Central memory CD8-positive, alpha-beta T cell (primary cell): ENCODE measurements at regions not wholly inside any gene's neighbourhood (a gene's known extent, or its start where the extent isn't known, plus 50 kb on each side); places are given as distances from the start of the nearest gene placed in this dataset.
A peak's percentile ranks its signal among the peaks of the same experiment; 100 is the strongest.

Experiments
- ATAC-seq: fragments of 150-1000 bp; cut with Tn5 transposase; replicated peaks from 2 replicates; pipeline ENCODE4 v1.10.0; 2022; ENCODE audit warnings: mild to moderate bottlenecking, moderate FRiP score, moderate number of reproducible peaks; ENCODE audit not compliant: poor library complexity, severe bottlenecking; ENCODE audit errors: extremely low read depth
- DNase-seq, 2 donors: peaks; one replicate each; pipeline ENCODE4 v3.0.0; 2021; ENCODE audit warnings: low spot score in 2 of 2
- H3K27ac Mint-ChIP-seq: one replicate; pipeline ENCODE4 v1.8.0; 2022; ENCODE audit warnings: low read depth, mild to moderate bottlenecking, moderate library complexity, mixed read lengths
- H3K27me3 Mint-ChIP-seq: one replicate; pipeline ENCODE4 v1.8.0; 2022; ENCODE audit warnings: mixed read lengths
- H3K36me3 Mint-ChIP-seq: one replicate; pipeline ENCODE4 v1.8.0; 2022; ENCODE audit warnings: mild to moderate bottlenecking, moderate library complexity, mixed read lengths; ENCODE audit not compliant: insufficient read depth
- H3K4me1 Mint-ChIP-seq: one replicate; pipeline ENCODE4 v1.8.0; 2022; ENCODE audit warnings: mixed read lengths
- H3K4me3 Mint-ChIP-seq: one replicate; pipeline ENCODE4 v1.8.0; 2022; ENCODE audit warnings: mild to moderate bottlenecking, moderate library complexity, mixed read lengths
- H3K9me3 Mint-ChIP-seq: one replicate; pipeline ENCODE4 v1.8.0; 2022; ENCODE audit warnings: mixed read lengths

GRCh38 chr13:31903111-31903815 is 128.3 kb upstream of the FRY start:
- DNase-seq, result no peak
- no peak for ATAC-seq
- no peak overlapping the region for H3K4me3 Mint-ChIP-seq

GRCh38 chr13:31904941-31905824 is 126.4 kb upstream of the FRY start:
- Mint-ChIP-seq H3K9me3 (no peaks in the 10 kb centered on the region), H3K4me3 (no peak overlapping the region), H3K4me1 (no peaks in the 10 kb centered on the region), H3K27ac (no peak overlapping the region), H3K36me3 (no peaks in the 10 kb centered on the region), H3K27me3 (peaks cover 36% of the 10 kb centered on the region)
- DNase-seq (no peak), ATAC-seq (no peak)

More at GRCh38 chr13:31903111-31903815, 128.3 kb upstream of the FRY start:
- no peaks in the 10 kb centered on the region for H3K4me1 Mint-ChIP-seq
- H3K27me3 Mint-ChIP-seq, result peaks cover 36% of the 10 kb centered on the region
- no peak overlapping the region for H3K27ac Mint-ChIP-seq
- no peaks in the 10 kb centered on the region for H3K36me3 Mint-ChIP-seq
- no peaks in the 10 kb centered on the region for H3K9me3 Mint-ChIP-seq

- Mint-ChIP-seq H3K4me3 (no peak overlapping the region), H3K4me1 (no peaks in the 10 kb centered on the region), H3K27me3 (peaks cover 33% of the 10 kb centered on the region), H3K36me3 (no peaks in the 10 kb centered on the region), H3K27ac (no peak overlapping the region), H3K9me3 (no peaks in the 10 kb centered on the region)
- DNase-seq, result no peak
- ATAC-seq, result no peak
Observed at GRCh38 chr13:31905961-31906360, 125.6 kb upstream of the FRY start.

- no peak overlapping the region for H3K4me3 Mint-ChIP-seq
- H3K9me3 Mint-ChIP-seq, result no peaks in the 10 kb centered on the region
- H3K27ac Mint-ChIP-seq, result no peak overlapping the region
- H3K36me3 Mint-ChIP-seq, result no peaks in the 10 kb centered on the region
- H3K27me3 Mint-ChIP-seq, result peaks cover 26% of the 10 kb centered on the region
- H3K4me1 Mint-ChIP-seq, result no peaks in the 10 kb centered on the region
- DNase-seq, result no peak
- no peak for ATAC-seq
Observed at GRCh38 chr13:31908696-31909411, 122.7 kb upstream of the FRY start.

- H3K4me3 Mint-ChIP-seq, result no peak overlapping the region
- no peak overlapping the region for H3K27ac Mint-ChIP-seq
- H3K36me3 Mint-ChIP-seq, result no peaks in the 10 kb centered on the region
- DNase-seq (peak; percentile 12 to 27), ATAC-seq (no peak)
- no peaks in the 10 kb centered on the region for H3K9me3 Mint-ChIP-seq
- peaks cover 26% of the 10 kb centered on the region for H3K27me3 Mint-ChIP-seq
- no peaks in the 10 kb centered on the region for H3K4me1 Mint-ChIP-seq
Observed at GRCh38 chr13:31909864-31910551, 121.6 kb upstream of the FRY start.

GRCh38 chr13:31910633-31911032 is 120.9 kb upstream of the FRY start:
- no peak overlapping the region for H3K4me3 Mint-ChIP-seq
- peaks cover 26% of the 10 kb centered on the region for H3K27me3 Mint-ChIP-seq
- H3K36me3 Mint-ChIP-seq, result no peaks in the 10 kb centered on the region
- DNase-seq, result no peak
- H3K27ac Mint-ChIP-seq, result no peak overlapping the region
- no peak for ATAC-seq
- H3K4me1 Mint-ChIP-seq, result no peaks in the 10 kb centered on the region
- H3K9me3 Mint-ChIP-seq, result no peaks in the 10 kb centered on the region

GRCh38 chr13:31912647-31913401 is 118.8 kb upstream of the FRY start:
- Mint-ChIP-seq H3K27ac (no peak overlapping the region), H3K4me1 (no peaks in the 10 kb centered on the region), H3K27me3 (peaks cover 5% of the 10 kb centered on the region), H3K9me3 (no peaks in the 10 kb centered on the region), H3K36me3 (no peaks in the 10 kb centered on the region), H3K4me3 (no peak overlapping the region)
- no peak for DNase-seq
- ATAC-seq, result no peak

- H3K27me3 Mint-ChIP-seq, result no peaks in the 10 kb centered on the region
- H3K9me3 Mint-ChIP-seq, result no peaks in the 10 kb centered on the region
- no peaks in the 10 kb centered on the region for H3K4me1 Mint-ChIP-seq
- H3K36me3 Mint-ChIP-seq, result no peaks in the 10 kb centered on the region
- no peak overlapping the region for H3K4me3 Mint-ChIP-seq
- ATAC-seq (no peak), DNase-seq (no peak)
- no peak overlapping the region for H3K27ac Mint-ChIP-seq
Observed at GRCh38 chr13:31913459-31913858, 118.1 kb upstream of the FRY start.

GRCh38 chr13:31914843-31915242 is 116.7 kb upstream of the FRY start:
- no peak for DNase-seq
- no peak for ATAC-seq
- no peak overlapping the region for H3K27ac Mint-ChIP-seq
- no peaks in the 10 kb centered on the region for H3K36me3 Mint-ChIP-seq
- no peaks in the 10 kb centered on the region for H3K9me3 Mint-ChIP-seq
- H3K4me1 Mint-ChIP-seq, result no peaks in the 10 kb centered on the region
- no peak overlapping the region for H3K4me3 Mint-ChIP-seq
- H3K27me3 Mint-ChIP-seq, result no peaks in the 10 kb centered on the region

GRCh38 chr13:31918707-31919106 is 112.9 kb upstream of the FRY start:
- H3K4me1 Mint-ChIP-seq, result no peaks in the 10 kb centered on the region
- H3K9me3 Mint-ChIP-seq, result no peaks in the 10 kb centered on the region
- H3K27ac Mint-ChIP-seq, result no peak overlapping the region
- ATAC-seq (no peak), DNase-seq (no peak)
- H3K27me3 Mint-ChIP-seq, result no peaks in the 10 kb centered on the region
- H3K36me3 Mint-ChIP-seq, result no peaks in the 10 kb centered on the region
- H3K4me3 Mint-ChIP-seq, result no peak overlapping the region

- Mint-ChIP-seq H3K36me3 (no peaks in the 10 kb centered on the region), H3K4me3 (no peak overlapping the region), H3K27me3 (no peaks in the 10 kb centered on the region), H3K4me1 (no peaks in the 10 kb centered on the region), H3K27ac (no peak overlapping the region), H3K9me3 (no peaks in the 10 kb centered on the region)
- DNase-seq, result no peak
- ATAC-seq, result no peak
Observed at GRCh38 chr13:31919241-31919640, 112.3 kb upstream of the FRY start.
